OCI-M2 (cell line): ENCODE measurements at regions not wholly inside any gene's neighbourhood (a gene's known extent, or its start where the extent isn't known, plus 50 kb on each side); places are given as distances from the start of the nearest gene placed in this dataset.
"Not testable (repeated sequence)": the region's sequence is repeated elsewhere in the genome, so short reads cannot be mapped to it uniquely, and the experiment has no call there.

ENCODE experiments used
- DNase-seq: peaks from one replicate; lab custom pipeline; 2025; ENCODE audit not compliant: unreplicated experiment; lab: John Stamatoyannopoulos, UW

- no peak for DNase-seq
Measured at GRCh38 chr2:128503399-128504245, 185.0 kb upstream of the HS6ST1 start.

- no peak for DNase-seq
Measured at GRCh38 chr2:128504246-128505149, 185.8 kb upstream of the HS6ST1 start.

- DNase-seq = no peak
Measured at GRCh38 chr2:128505150-128505490, 186.5 kb upstream of the HS6ST1 start.

GRCh38 chr2:128505575-128506526 lies 187.2 kb upstream of the HS6ST1 start:
- no peak for DNase-seq

- no peak for DNase-seq
Measured at GRCh38 chr2:128506534-128506933, 187.9 kb upstream of the HS6ST1 start.

- DNase-seq = no peak
Measured at GRCh38 chr2:128510701-128511397, 192.2 kb upstream of the HS6ST1 start.

- no peak for DNase-seq
Measured at GRCh38 chr2:128511731-128512378, 193.2 kb upstream of the HS6ST1 start.

- DNase-seq = no peak
Measured at GRCh38 chr2:128512379-128513115, 193.9 kb upstream of the HS6ST1 start.

- DNase-seq = no peak
Measured at GRCh38 chr2:128513116-128513960, 194.7 kb upstream of the HS6ST1 start.

- no peak for DNase-seq
Measured at GRCh38 chr2:128513961-128514283, 195.3 kb upstream of the HS6ST1 start.

GRCh38 chr2:128514555-128514955 lies 195.9 kb upstream of the HS6ST1 start:
- no peak for DNase-seq

- DNase-seq = no peak
Measured at GRCh38 chr2:128516938-128517337, 198.3 kb upstream of the HS6ST1 start.

GRCh38 chr2:128519028-128519427 lies 200.4 kb upstream of the HS6ST1 start:
- DNase-seq = not testable (repeated sequence)

GRCh38 chr2:128519517-128520215 lies 201.0 kb upstream of the HS6ST1 start:
- DNase-seq = no peak

- DNase-seq = no peak
Measured at GRCh38 chr2:128520340-128520739, 201.7 kb upstream of the HS6ST1 start.

GRCh38 chr2:128520791-128521190 lies 202.1 kb upstream of the HS6ST1 start:
- no peak for DNase-seq

GRCh38 chr2:128521482-128521881 lies 202.8 kb upstream of the HS6ST1 start:
- no peak for DNase-seq

- DNase-seq = no peak
Measured at GRCh38 chr2:128522829-128523228, 204.2 kb upstream of the HS6ST1 start.
